ENCODE measurements at regions not wholly inside any gene's neighbourhood (a gene's known extent, or its start where the extent isn't known, plus 50 kb on each side); places are given as distances from the start of the nearest gene placed in this dataset.

DNA sequence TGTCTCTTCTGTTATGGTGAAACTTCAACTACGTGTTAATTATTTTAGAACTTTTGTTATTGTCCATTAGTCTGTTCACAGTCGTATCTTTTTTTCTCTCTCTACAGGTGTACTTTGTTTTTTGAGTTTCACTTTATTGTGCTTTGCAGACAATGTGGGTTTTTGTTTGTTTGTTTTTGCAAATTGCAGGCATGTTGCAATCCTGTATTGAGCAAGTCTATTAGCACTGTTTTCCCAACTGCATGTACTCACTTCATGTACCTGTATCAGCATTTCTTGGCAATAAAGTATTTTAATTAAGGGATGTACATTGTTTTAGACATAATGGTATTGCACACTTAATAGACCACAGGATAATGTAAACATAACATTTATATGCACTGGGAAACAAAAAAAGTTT lies 99.1 kb upstream of the FAM110C start:
- ChIA-PET POLR2A (no interaction called here), CTCF (no interaction called here)
- Histone ChIP-seq H3K27me3 (ENCODE audit: control insufficient read depth, insufficient read depth, low read length) (peaks cover 3% of the 10 kb centered on the region; the same call in 1 of the 2 replicates), H3K4me3 (ENCODE audit: low read depth in 2 of 2, low read length in 2 of 2) (no peak overlapping the region), H3K36me3 (ENCODE audit: control insufficient read depth, insufficient read depth, low read length) (no peaks in the 10 kb centered on the region), H3K9me3 (ENCODE audit: control insufficient read depth, insufficient read depth, low read depth, low read length) (no peaks in the 10 kb centered on the region), H3K27ac (ENCODE audit: low read length) (no peak overlapping the region), H3K4me1 (ENCODE audit: control insufficient read depth, insufficient read depth, low read length) (no peaks in the 10 kb centered on the region)
- intact Hi-C loops (cut with micrococcal nuclease; ENCODE audit: unreplicated experiment) (no loop called here), in situ Hi-C loops (cut with HindIII; ENCODE audit: low pct_unique_long_range_greater_than_20kb, low sequenced_read_pairs) (no loop called here)
- DNase-seq (ENCODE audit: low read depth, low spot score) (no peak), ATAC-seq (no peak)
- TF ChIP-seq, protein P1, sequence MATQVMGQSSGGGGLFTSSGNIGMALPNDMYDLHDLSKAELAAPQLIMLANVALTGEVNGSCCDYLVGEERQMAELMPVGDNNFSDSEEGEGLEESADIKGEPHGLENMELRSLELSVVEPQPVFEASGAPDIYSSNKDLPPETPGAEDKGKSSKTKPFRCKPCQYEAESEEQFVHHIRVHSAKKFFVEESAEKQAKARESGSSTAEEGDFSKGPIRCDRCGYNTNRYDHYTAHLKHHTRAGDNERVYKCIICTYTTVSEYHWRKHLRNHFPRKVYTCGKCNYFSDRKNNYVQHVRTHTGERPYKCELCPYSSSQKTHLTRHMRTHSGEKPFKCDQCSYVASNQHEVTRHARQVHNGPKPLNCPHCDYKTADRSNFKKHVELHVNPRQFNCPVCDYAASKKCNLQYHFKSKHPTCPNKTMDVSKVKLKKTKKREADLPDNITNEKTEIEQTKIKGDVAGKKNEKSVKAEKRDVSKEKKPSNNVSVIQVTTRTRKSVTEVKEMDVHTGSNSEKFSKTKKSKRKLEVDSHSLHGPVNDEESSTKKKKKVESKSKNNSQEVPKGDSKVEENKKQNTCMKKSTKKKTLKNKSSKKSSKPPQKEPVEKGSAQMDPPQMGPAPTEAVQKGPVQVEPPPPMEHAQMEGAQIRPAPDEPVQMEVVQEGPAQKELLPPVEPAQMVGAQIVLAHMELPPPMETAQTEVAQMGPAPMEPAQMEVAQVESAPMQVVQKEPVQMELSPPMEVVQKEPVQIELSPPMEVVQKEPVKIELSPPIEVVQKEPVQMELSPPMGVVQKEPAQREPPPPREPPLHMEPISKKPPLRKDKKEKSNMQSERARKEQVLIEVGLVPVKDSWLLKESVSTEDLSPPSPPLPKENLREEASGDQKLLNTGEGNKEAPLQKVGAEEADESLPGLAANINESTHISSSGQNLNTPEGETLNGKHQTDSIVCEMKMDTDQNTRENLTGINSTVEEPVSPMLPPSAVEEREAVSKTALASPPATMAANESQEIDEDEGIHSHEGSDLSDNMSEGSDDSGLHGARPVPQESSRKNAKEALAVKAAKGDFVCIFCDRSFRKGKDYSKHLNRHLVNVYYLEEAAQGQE (IDR thresholded peaks at IDR 0.05; ENCODE audit: insufficient read depth in 1 of 2, low read depth in 2 of 2, low read length in 1 of 2) = no peak
- TF ChIP-seq, protein P2, sequence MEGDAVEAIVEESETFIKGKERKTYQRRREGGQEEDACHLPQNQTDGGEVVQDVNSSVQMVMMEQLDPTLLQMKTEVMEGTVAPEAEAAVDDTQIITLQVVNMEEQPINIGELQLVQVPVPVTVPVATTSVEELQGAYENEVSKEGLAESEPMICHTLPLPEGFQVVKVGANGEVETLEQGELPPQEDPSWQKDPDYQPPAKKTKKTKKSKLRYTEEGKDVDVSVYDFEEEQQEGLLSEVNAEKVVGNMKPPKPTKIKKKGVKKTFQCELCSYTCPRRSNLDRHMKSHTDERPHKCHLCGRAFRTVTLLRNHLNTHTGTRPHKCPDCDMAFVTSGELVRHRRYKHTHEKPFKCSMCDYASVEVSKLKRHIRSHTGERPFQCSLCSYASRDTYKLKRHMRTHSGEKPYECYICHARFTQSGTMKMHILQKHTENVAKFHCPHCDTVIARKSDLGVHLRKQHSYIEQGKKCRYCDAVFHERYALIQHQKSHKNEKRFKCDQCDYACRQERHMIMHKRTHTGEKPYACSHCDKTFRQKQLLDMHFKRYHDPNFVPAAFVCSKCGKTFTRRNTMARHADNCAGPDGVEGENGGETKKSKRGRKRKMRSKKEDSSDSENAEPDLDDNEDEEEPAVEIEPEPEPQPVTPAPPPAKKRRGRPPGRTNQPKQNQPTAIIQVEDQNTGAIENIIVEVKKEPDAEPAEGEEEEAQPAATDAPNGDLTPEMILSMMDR (IDR thresholded peaks at IDR 0.05) = no peak
- TF ChIP-seq TCF7L2 (IDR thresholded peaks at IDR 0.05; ENCODE audit: low read depth, low read length) (no peak), SIN3A (IDR thresholded peaks at IDR 0.05; ENCODE audit: borderline replicate concordance, insufficient read depth, low read depth, low read length) (no peak), POLR2AphosphoS5 (IDR thresholded peaks at IDR 0.05; ENCODE audit: low read depth, low read length) (no peak)
- no TSS peak for BruUV-seq (replicated peaks)

DNA sequence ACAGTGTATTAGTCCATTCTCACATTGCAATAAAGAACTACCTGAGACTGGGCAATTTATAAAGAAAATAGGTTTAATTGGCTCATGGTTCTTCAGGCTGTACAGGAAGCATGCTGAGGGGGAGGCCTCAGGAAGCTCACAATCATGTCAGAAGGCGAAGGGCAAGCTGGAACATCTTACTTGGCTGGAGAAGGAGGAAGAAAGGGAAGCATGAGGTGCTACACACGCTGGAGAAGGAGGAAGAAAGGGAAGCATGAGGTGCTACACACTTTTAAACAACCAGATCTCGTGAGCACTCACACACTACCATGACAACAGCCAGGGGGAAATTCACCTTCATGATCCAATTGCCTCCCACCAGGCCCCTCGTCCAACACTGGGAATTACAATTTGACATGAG lies 95.3 kb upstream of the FAM110C start:
- H3K4me3 ChIP-seq (ENCODE audit: low read depth in 2 of 2, low read length in 2 of 2) = no peak overlapping the region
- DNase-seq (ENCODE audit: low read depth, low spot score) = no peak
- TF ChIP-seq, protein P1 (IDR thresholded peaks at IDR 0.05; ENCODE audit: insufficient read depth in 1 of 2, low read depth in 2 of 2, low read length in 1 of 2) = no peak
- TF ChIP-seq TCF7L2 (IDR thresholded peaks at IDR 0.05; ENCODE audit: low read depth, low read length) (no peak), POLR2AphosphoS5 (IDR thresholded peaks at IDR 0.05; ENCODE audit: low read depth, low read length) (no peak), SIN3A (IDR thresholded peaks at IDR 0.05; ENCODE audit: borderline replicate concordance, insufficient read depth, low read depth, low read length) (no peak)
- H3K4me1 ChIP-seq (ENCODE audit: control insufficient read depth, insufficient read depth, low read length) = no peaks in the 10 kb centered on the region
- peaks cover 2% of the 10 kb centered on the region for H3K27me3 ChIP-seq (ENCODE audit: control insufficient read depth, insufficient read depth, low read length)
- POLR2A ChIA-PET = no interaction called here
- H3K9me3 ChIP-seq (ENCODE audit: control insufficient read depth, insufficient read depth, low read depth, low read length) = no peaks in the 10 kb centered on the region
- in situ Hi-C loops (cut with HindIII; ENCODE audit: low pct_unique_long_range_greater_than_20kb, low sequenced_read_pairs) (no loop called here), intact Hi-C loops (cut with micrococcal nuclease; ENCODE audit: unreplicated experiment) (no loop called here)
- H3K36me3 ChIP-seq (ENCODE audit: control insufficient read depth, insufficient read depth, low read length) = no peaks in the 10 kb centered on the region
- no peak overlapping the region for H3K27ac ChIP-seq (ENCODE audit: low read length)
- no peak for ATAC-seq
- no TSS peak for BruUV-seq (replicated peaks)
- CTCF ChIA-PET = no interaction called here
